BE2C (cell line): ENCODE measurements at regions not wholly inside any gene's neighbourhood (a gene's known extent, or its start where the extent isn't known, plus 50 kb on each side); places are given as distances from the start of the nearest gene placed in this dataset.

Experiments used
- DNase-seq: peaks from one replicate; pipeline ENCODE4 v3.0.0-alpha.2; 2020
- H3K27me3 ChIP-seq: fragments of 250-450 bp; sonication (Bioruptor Pico); 2 replicates; pipeline ENCODE4 v1.5.1; 2020; ENCODE audit warnings: mild to moderate bottlenecking
- H3K36me3 ChIP-seq: fragments of 250-450 bp; sonication (Bioruptor Pico); 2 replicates; pipeline ENCODE4 v1.5.1; 2020; ENCODE audit warnings: mild to moderate bottlenecking
- H3K4me1 ChIP-seq: fragments of 250-450 bp; sonication (Bioruptor Pico); 2 replicates; pipeline ENCODE4 v1.5.1; 2020
- H3K4me3 ChIP-seq: 2 replicates; pipeline ENCODE4 v1.5.1; 2011; ENCODE audit warnings: low read depth, low read length
- H3K9me3 ChIP-seq: fragments of 250-450 bp; sonication (Bioruptor Pico); 2 replicates; pipeline ENCODE4 v1.5.1; 2020
- TF ChIP-seq, protein P1 (sequence below): IDR thresholded peaks from 2 replicates; pipeline ENCODE4 v1.5.1; 2012; ENCODE audit warnings: mild to moderate bottlenecking, low read depth, low read length

DNA sequence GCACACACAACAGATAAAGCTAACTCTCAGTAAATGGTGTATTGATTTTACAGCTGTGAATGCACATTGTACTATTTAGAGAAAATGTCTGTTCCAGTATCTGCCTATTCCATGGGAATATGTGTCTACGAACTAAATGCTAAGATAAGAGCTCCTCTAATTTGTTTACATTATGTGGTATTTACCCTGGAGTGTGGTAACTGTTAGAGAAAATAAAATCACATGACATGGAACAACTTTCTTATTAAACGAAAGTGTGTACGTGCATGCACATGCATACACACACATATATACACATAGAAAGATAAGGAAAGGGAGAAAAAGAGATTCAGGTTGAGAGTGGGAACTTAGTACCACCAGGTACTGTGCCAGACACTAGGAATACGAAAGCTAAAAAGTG lies 1151.7 kb upstream of the TENM4 start:
- Histone ChIP-seq H3K4me3 (no peak overlapping the region), H3K27me3 (no peaks in the 10 kb centered on the region), H3K9me3 (no peaks in the 10 kb centered on the region), H3K36me3 (no peaks in the 10 kb centered on the region), H3K4me1 (no peaks in the 10 kb centered on the region)
- DNase-seq: no peak
- TF ChIP-seq, protein P1, sequence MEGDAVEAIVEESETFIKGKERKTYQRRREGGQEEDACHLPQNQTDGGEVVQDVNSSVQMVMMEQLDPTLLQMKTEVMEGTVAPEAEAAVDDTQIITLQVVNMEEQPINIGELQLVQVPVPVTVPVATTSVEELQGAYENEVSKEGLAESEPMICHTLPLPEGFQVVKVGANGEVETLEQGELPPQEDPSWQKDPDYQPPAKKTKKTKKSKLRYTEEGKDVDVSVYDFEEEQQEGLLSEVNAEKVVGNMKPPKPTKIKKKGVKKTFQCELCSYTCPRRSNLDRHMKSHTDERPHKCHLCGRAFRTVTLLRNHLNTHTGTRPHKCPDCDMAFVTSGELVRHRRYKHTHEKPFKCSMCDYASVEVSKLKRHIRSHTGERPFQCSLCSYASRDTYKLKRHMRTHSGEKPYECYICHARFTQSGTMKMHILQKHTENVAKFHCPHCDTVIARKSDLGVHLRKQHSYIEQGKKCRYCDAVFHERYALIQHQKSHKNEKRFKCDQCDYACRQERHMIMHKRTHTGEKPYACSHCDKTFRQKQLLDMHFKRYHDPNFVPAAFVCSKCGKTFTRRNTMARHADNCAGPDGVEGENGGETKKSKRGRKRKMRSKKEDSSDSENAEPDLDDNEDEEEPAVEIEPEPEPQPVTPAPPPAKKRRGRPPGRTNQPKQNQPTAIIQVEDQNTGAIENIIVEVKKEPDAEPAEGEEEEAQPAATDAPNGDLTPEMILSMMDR: no peak

DNA sequence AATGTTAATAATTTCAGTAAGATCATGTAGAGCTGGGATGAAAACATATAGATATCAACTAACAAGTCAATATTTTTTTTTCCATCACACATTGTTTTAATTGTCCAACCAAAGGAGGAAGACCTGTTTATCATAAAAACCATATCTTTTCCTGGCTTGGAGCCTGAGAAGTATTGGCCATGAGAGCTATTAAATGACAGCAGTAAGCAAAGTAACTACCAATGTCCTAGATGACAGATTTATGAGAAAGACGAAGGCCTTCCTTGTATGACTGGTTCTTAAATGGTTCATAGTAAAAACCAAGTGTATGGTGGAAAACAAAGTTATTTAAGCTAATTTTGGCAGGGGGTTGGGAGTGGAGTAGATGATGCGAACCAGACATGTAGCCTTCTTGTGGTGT lies 1147.1 kb upstream of the TENM4 start:
- H3K4me3 ChIP-seq: no peak overlapping the region
- no peaks in the 10 kb centered on the region for H3K36me3 ChIP-seq
- DNase-seq: no peak
- no peaks in the 10 kb centered on the region for H3K9me3 ChIP-seq
- H3K4me1 ChIP-seq: no peaks in the 10 kb centered on the region
- TF ChIP-seq, protein P1: no peak
- H3K27me3 ChIP-seq: no peaks in the 10 kb centered on the region

DNA sequence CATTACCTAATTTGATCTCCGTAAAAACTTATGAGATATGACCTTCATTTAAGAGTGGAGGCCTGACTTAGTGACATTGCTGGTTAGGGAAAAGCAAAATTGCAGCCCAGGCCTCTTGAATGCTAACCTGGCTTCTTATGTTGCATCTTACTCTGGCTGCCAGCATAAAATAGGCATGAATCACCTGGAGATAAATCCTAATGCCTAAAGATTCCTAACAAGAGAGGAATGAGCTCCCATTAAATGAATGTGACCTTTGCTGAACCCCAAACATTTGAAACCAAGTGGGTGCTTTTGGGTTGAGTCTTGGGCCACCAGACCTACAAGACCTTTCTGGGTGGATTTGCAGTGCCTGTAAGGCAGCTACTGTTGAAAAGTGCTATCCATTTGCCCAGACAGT lies 1145.6 kb upstream of the TENM4 start:
- DNase-seq: no peak
- TF ChIP-seq, protein P1: no peak
- H3K9me3 ChIP-seq: no peaks in the 10 kb centered on the region
- H3K27me3 ChIP-seq: no peaks in the 10 kb centered on the region
- no peaks in the 10 kb centered on the region for H3K4me1 ChIP-seq
- H3K4me3 ChIP-seq: no peak overlapping the region
- no peaks in the 10 kb centered on the region for H3K36me3 ChIP-seq

DNA sequence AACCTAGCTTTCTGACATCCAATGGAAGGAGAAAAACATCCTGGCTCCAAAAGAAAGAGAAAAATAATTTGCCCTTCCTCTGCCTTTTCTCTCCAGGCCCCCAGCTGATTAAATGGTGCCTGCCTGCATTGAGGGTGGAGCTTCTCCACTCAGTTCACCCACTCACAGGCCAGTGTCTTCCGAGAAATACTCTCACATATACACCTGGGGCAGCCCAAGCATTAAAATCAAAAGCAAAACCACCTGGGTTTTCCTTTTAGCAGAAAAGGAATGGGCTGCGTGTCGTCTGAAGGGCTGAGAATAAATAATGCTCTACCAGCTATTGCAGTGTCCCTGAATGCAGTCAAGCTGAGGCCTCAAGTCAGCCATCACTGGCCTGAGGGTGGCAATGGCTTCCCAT lies 1143.8 kb upstream of the TENM4 start:
- no peaks in the 10 kb centered on the region for H3K27me3 ChIP-seq
- DNase-seq: no peak

DNA sequence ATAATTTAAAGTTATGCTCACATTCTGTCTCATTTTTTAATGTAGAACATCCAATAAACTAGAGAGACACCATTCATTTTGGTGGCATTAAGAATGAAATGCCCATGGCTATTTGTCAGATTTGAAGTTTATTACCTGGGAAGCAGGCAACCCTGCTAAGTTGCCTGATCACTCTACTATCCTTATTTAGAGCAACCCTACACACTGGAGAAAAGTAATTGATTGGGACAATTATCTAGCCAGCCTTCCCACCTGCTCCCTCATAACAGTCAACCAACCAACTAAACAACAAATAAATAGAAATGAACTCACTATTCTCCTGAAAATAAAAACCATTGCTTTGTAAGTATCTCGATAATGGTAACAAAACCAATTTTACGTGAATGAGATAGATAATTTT lies 1129.0 kb upstream of the TENM4 start:
- DNase-seq: no peak
- Histone ChIP-seq H3K27me3 (no peaks in the 10 kb centered on the region), H3K4me1 (no peaks in the 10 kb centered on the region), H3K36me3 (no peaks in the 10 kb centered on the region), H3K9me3 (no peaks in the 10 kb centered on the region; the same call in 1 of the 2 replicates), H3K4me3 (no peak overlapping the region)
- TF ChIP-seq, protein P1: no peak

More for the DNA sequence above, 1143.8 kb upstream of the TENM4 start:
- H3K36me3 ChIP-seq: no peaks in the 10 kb centered on the region
- H3K9me3 ChIP-seq: no peaks in the 10 kb centered on the region
- no peak overlapping the region for H3K4me3 ChIP-seq
- H3K4me1 ChIP-seq: no peaks in the 10 kb centered on the region
- TF ChIP-seq, protein P1: no peak

DNA sequence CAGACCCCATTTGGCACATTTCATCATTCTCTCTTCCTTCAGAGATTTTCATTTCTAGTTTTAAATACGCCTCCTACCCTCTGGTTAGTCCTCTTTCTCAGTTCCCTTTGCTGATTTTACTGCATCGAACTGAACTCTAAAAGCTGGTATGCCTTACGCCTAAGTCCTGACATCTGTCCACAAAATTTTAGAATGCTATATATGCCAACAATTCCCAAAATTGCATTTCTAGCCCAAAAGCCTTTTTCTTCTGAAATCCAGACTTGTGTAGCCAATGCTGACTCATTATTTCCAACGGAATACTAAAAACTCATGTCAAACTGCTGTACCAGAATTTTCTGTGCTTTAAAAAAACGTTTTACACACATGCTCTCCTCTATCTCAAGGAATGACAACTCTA lies 1124.4 kb upstream of the TENM4 start:
- Histone ChIP-seq H3K4me1 (no peaks in the 10 kb centered on the region), H3K9me3 (no peaks in the 10 kb centered on the region), H3K36me3 (no peaks in the 10 kb centered on the region), H3K4me3 (no peak overlapping the region), H3K27me3 (no peaks in the 10 kb centered on the region)
- DNase-seq: no peak
- TF ChIP-seq, protein P1: no peak
